Vagina (tissue), 2 donors: ENCODE measurements at regions not wholly inside any gene's neighbourhood (a gene's known extent, or its start where the extent isn't known, plus 50 kb on each side); places are given as distances from the start of the nearest gene placed in this dataset.

ENCODE experiments used
- CTCF ChIP-seq, 3 experiments: fragments of 450-650 bp in 2 of 3; fragments of 200-600 bp in 1 of 3; sonication (generic) in 1 of 3; IDR thresholded peaks; one replicate each; pipeline ENCODE4 v1.5.1; 2017 to 2019; ENCODE audit warnings: antibody characterized with exemption in 3 of 3, mild to moderate bottlenecking in 2 of 3, moderate library complexity in 2 of 3
- POLR2A ChIP-seq, 2 donors: fragments of 450-650 bp; IDR thresholded peaks; one replicate each; pipeline ENCODE4 v1.6.1; 2017; ENCODE audit warnings: antibody characterized with exemption in 2 of 2, mild to moderate bottlenecking in 2 of 2, moderate library complexity in 2 of 2
- POLR2AphosphoS5 ChIP-seq, 2 donors: sonication (generic); formaldehyde crosslinking; IDR thresholded peaks; one replicate each; pipeline ENCODE4 v1.9.0; 2017; ENCODE audit warnings: antibody characterized with exemption in 2 of 2, mild to moderate bottlenecking in 2 of 2, low read depth in 1 of 2; ENCODE audit not compliant: insufficient read depth in 1 of 2

- TF ChIP-seq CTCF (IDR thresholded peaks at IDR 0.05) (no peak), POLR2A (IDR thresholded peaks at IDR 0.05) (no peak), POLR2AphosphoS5 (IDR thresholded peaks at IDR 0.05; ENCODE audit: insufficient read depth in 1 of 2, low read depth in 1 of 2) (no peak)
These were observed 416.8 kb upstream of the ASIC2 start for GRCh38 chr17:33709881-33710280.
